ENCODE measurements at regions not wholly inside any gene's neighbourhood (a gene's known extent, or its start where the extent isn't known, plus 50 kb on each side); places are given as distances from the start of the nearest gene placed in this dataset.

DNA sequence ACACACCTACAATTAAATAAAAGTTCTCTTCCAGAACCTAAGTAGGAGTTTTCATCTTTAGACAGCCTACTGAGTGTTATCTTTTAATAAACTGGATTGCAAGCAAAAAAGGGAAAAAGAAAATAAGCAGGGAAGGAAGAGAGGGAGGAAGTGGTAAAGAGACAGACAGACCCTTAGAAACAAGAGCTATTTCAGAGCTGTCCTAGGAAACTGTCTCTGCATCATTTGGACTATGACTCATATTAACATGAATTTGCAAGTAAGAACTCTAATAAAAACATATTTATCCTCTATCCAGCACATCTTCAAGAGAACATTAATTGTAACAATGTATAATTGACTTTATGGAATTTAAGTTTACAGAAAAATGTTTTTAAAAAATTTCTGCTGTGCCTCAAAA is 438.8 kb upstream of the USP15 start:
- Histone ChIP-seq H2AFZ (ENCODE audit: low read depth, low read length) (no peak overlapping the region), H3K27ac (ENCODE audit: low read length) (no peak overlapping the region)
- TF ChIP-seq, protein P1, sequence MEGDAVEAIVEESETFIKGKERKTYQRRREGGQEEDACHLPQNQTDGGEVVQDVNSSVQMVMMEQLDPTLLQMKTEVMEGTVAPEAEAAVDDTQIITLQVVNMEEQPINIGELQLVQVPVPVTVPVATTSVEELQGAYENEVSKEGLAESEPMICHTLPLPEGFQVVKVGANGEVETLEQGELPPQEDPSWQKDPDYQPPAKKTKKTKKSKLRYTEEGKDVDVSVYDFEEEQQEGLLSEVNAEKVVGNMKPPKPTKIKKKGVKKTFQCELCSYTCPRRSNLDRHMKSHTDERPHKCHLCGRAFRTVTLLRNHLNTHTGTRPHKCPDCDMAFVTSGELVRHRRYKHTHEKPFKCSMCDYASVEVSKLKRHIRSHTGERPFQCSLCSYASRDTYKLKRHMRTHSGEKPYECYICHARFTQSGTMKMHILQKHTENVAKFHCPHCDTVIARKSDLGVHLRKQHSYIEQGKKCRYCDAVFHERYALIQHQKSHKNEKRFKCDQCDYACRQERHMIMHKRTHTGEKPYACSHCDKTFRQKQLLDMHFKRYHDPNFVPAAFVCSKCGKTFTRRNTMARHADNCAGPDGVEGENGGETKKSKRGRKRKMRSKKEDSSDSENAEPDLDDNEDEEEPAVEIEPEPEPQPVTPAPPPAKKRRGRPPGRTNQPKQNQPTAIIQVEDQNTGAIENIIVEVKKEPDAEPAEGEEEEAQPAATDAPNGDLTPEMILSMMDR (IDR thresholded peaks at IDR 0.05; ENCODE audit: poor library complexity, severe bottlenecking), result no peak
- no peak for TF ChIP-seq POLR2AphosphoS5 (IDR thresholded peaks at IDR 0.05)
- TF ChIP-seq EZH2 (IDR thresholded peaks at IDR 0.05; ENCODE audit: borderline replicate concordance, insufficient read depth, low read length, poor library complexity, severe bottlenecking), result no peak
- TF ChIP-seq RAD21 (conservative IDR thresholded peaks at IDR 0.05), result no peak
- no peak for TF ChIP-seq EP300 (conservative IDR thresholded peaks at IDR 0.05; ENCODE audit: poor library complexity, severe bottlenecking)
- no peak for TF ChIP-seq TAF1 (IDR thresholded peaks at IDR 0.05; ENCODE audit: low read depth)
- TF ChIP-seq, protein P2, sequence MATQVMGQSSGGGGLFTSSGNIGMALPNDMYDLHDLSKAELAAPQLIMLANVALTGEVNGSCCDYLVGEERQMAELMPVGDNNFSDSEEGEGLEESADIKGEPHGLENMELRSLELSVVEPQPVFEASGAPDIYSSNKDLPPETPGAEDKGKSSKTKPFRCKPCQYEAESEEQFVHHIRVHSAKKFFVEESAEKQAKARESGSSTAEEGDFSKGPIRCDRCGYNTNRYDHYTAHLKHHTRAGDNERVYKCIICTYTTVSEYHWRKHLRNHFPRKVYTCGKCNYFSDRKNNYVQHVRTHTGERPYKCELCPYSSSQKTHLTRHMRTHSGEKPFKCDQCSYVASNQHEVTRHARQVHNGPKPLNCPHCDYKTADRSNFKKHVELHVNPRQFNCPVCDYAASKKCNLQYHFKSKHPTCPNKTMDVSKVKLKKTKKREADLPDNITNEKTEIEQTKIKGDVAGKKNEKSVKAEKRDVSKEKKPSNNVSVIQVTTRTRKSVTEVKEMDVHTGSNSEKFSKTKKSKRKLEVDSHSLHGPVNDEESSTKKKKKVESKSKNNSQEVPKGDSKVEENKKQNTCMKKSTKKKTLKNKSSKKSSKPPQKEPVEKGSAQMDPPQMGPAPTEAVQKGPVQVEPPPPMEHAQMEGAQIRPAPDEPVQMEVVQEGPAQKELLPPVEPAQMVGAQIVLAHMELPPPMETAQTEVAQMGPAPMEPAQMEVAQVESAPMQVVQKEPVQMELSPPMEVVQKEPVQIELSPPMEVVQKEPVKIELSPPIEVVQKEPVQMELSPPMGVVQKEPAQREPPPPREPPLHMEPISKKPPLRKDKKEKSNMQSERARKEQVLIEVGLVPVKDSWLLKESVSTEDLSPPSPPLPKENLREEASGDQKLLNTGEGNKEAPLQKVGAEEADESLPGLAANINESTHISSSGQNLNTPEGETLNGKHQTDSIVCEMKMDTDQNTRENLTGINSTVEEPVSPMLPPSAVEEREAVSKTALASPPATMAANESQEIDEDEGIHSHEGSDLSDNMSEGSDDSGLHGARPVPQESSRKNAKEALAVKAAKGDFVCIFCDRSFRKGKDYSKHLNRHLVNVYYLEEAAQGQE (IDR thresholded peaks at IDR 0.05; ENCODE audit: borderline replicate concordance), result no peak
- no peak for TF ChIP-seq SMC3 (conservative IDR thresholded peaks at IDR 0.05; ENCODE audit: poor library complexity)
- no peak for TF ChIP-seq MXI1 (conservative IDR thresholded peaks at IDR 0.05; ENCODE audit: poor library complexity, severe bottlenecking)

GRCh38 chr12:61823102-61823501 is 437.1 kb upstream of the USP15 start:
- Histone ChIP-seq H3F3A (ENCODE audit: insufficient read depth, low read length, poor library complexity, severe bottlenecking) (no peaks in the 10 kb centered on the region), H3K4me3 (ENCODE audit: low read length) (no peak overlapping the region), H3K36me3 (ENCODE audit: insufficient read depth, low read length) (no peaks in the 10 kb centered on the region), H3K79me2 (replicated peaks; ENCODE audit: insufficient read depth, low read length) (no peaks in the 10 kb centered on the region), H3K4me2 (ENCODE audit: low read length) (no peak overlapping the region), H3K9me2 (ENCODE audit: insufficient read depth, low read length) (no peaks in the 10 kb centered on the region), H3K27me3 (ENCODE audit: insufficient read depth, low read depth, low read length) (no peaks in the 10 kb centered on the region), H3K9me3 (ENCODE audit: low read length) (no peaks in the 10 kb centered on the region), H4K20me1 (ENCODE audit: insufficient read depth) (no peaks in the 10 kb centered on the region), H3K9ac (ENCODE audit: low read length) (no peak overlapping the region), H3K27ac (ENCODE audit: low read length) (no peak overlapping the region), H2AFZ (ENCODE audit: low read depth, low read length) (no peak overlapping the region)
- no peak for TF ChIP-seq MXI1 (conservative IDR thresholded peaks at IDR 0.05; ENCODE audit: poor library complexity, severe bottlenecking)
- TF ChIP-seq, protein P1 (IDR thresholded peaks at IDR 0.05; ENCODE audit: poor library complexity, severe bottlenecking), result no peak
- no peak for TF ChIP-seq EP300 (conservative IDR thresholded peaks at IDR 0.05; ENCODE audit: poor library complexity, severe bottlenecking)
- no peak for TF ChIP-seq TAF1 (IDR thresholded peaks at IDR 0.05; ENCODE audit: low read depth)
- TF ChIP-seq SMC3 (conservative IDR thresholded peaks at IDR 0.05; ENCODE audit: poor library complexity), result no peak
- TF ChIP-seq, protein P2 (IDR thresholded peaks at IDR 0.05; ENCODE audit: borderline replicate concordance), result no peak
- TF ChIP-seq EZH2 (IDR thresholded peaks at IDR 0.05; ENCODE audit: borderline replicate concordance, insufficient read depth, low read length, poor library complexity, severe bottlenecking), result no peak
- TF ChIP-seq POLR2AphosphoS5 (IDR thresholded peaks at IDR 0.05), result no peak
- TF ChIP-seq RAD21 (conservative IDR thresholded peaks at IDR 0.05), result no peak

More for the DNA sequence above, 438.8 kb upstream of the USP15 start:
- no peak overlapping the region for H3K9ac ChIP-seq (ENCODE audit: low read length)
- no peaks in the 10 kb centered on the region for H4K20me1 ChIP-seq (ENCODE audit: insufficient read depth)
- no peaks in the 10 kb centered on the region for H3K79me2 ChIP-seq (replicated peaks; ENCODE audit: insufficient read depth, low read length)
- no peak overlapping the region for H3K4me2 ChIP-seq (ENCODE audit: low read length)
- H3K36me3 ChIP-seq (ENCODE audit: insufficient read depth, low read length), result no peaks in the 10 kb centered on the region
- H3K4me3 ChIP-seq (ENCODE audit: low read length), result no peak overlapping the region
- no peaks in the 10 kb centered on the region for H3K9me2 ChIP-seq (ENCODE audit: insufficient read depth, low read length)
- no peaks in the 10 kb centered on the region for H3K9me3 ChIP-seq (ENCODE audit: low read length)
- H3K27me3 ChIP-seq (ENCODE audit: insufficient read depth, low read depth, low read length), result no peaks in the 10 kb centered on the region
- no peaks in the 10 kb centered on the region for H3F3A ChIP-seq (ENCODE audit: insufficient read depth, low read length, poor library complexity, severe bottlenecking)

Measured in neural cell (in vitro differentiated cells).